C4-2B (cell line): ENCODE measurements at regions not wholly inside any gene's neighbourhood (a gene's known extent, or its start where the extent isn't known, plus 50 kb on each side); places are given as distances from the start of the nearest gene placed in this dataset.

ENCODE experiments used
- CTCF ChIP-seq: fragments of 450-650 bp; conservative IDR thresholded peaks from 2 replicates; pipeline ENCODE4 v1.5.1; 2017; ENCODE audit warnings: mild to moderate bottlenecking
- ZFX ChIP-seq: fragments of 450-650 bp; IDR thresholded peaks from 2 replicates; pipeline ENCODE4 v1.6.1; 2017

- no peak for TF ChIP-seq CTCF
- no peak for TF ChIP-seq ZFX
Observed at GRCh38 chr2:181176540-181176939, 196.1 kb downstream of the UBE2E3 start.
